Panc1 (cell line): ENCODE measurements at regions not wholly inside any gene's neighbourhood (a gene's known extent, or its start where the extent isn't known, plus 50 kb on each side); places are given as distances from the start of the nearest gene placed in this dataset.

ENCODE experiments used
- ATAC-seq: fragments of 200-7000 bp; cut with Tn5 transposase; 2 replicates; pipeline ENCODE4 v1.9.1; 2020; ENCODE audit warnings: mild to moderate bottlenecking, moderate library complexity
- BruUV-seq: library from RNA; stranded (reverse); fragments of 400-500 nt; replicated peaks from 2 replicates; lab custom pipeline; 2021; lab: Mats Ljungman, UMichigan
- CTCF ChIA-PET: fragments of 300-600 bp; sonication (Branson Sonifier 250); formaldehyde crosslinking; loops from one replicate; lab custom pipeline; 2022; ENCODE audit warnings: antibody characterized with exemption; lab: Charles Lee
- POLR2A ChIA-PET: fragments of 300-600 bp; sonication (Branson Sonifier 250); formaldehyde crosslinking; loops from one replicate; lab custom pipeline; 2022; ENCODE audit warnings: antibody characterized with exemption; lab: Charles Lee
- DNase-seq: peaks from one replicate; pipeline ENCODE4 v3.0.0-alpha.2; 2010; ENCODE audit warnings: low read depth, low spot score
- H3K27ac ChIP-seq: 2 replicates; pipeline ENCODE4 v1.5.1; 2011; ENCODE audit warnings: mild to moderate bottlenecking, low read length, inconsistent platforms
- H3K27me3 ChIP-seq: fragments of 200-500 bp; sonication (Bioruptor generic); 2 replicates; pipeline ENCODE4 v1.6.0; 2014; ENCODE audit warnings: low read length, inconsistent platforms; ENCODE audit not compliant: control insufficient read depth, insufficient read depth
- H3K36me3 ChIP-seq: fragments of 200-500 bp; sonication (Bioruptor generic); 2 replicates; pipeline ENCODE4 v1.5.1; 2014; ENCODE audit warnings: inconsistent platforms, mild to moderate bottlenecking, low read length, moderate library complexity; ENCODE audit not compliant: control insufficient read depth, insufficient read depth
- H3K4me1 ChIP-seq: 2 replicates; pipeline ENCODE4 v1.5.1; 2011; ENCODE audit warnings: inconsistent platforms, mild to moderate bottlenecking, low read length, moderate library complexity; ENCODE audit not compliant: control insufficient read depth, insufficient read depth
- H3K4me3 ChIP-seq, 2 experiments: 2 replicates each; pipeline ENCODE4 v1.5.1; 2011 to 2012; ENCODE audit warnings: low read depth in 2 of 2, low read length in 2 of 2, mild to moderate bottlenecking in 2 of 2, inconsistent platforms in 1 of 2, moderate library complexity in 1 of 2
- H3K9me3 ChIP-seq: fragments of 200-500 bp; sonication (Bioruptor generic); 2 replicates; pipeline ENCODE4 v1.5.1; 2014; ENCODE audit warnings: low read depth, mild to moderate bottlenecking, inconsistent platforms, low read length, moderate library complexity; ENCODE audit not compliant: control insufficient read depth, insufficient read depth
- CTCF ChIP-seq: fragments of 450-650 bp; IDR thresholded peaks from 2 replicates; pipeline ENCODE4 v1.5.1; 2017; ENCODE audit warnings: mild to moderate bottlenecking
- POLR2AphosphoS5 ChIP-seq: IDR thresholded peaks from 2 replicates; pipeline ENCODE4 v1.6.1; 2012; ENCODE audit warnings: mild to moderate bottlenecking, low read depth, low read length, moderate library complexity
- REST ChIP-seq, 2 experiments: IDR thresholded peaks; 2 replicates each; pipeline ENCODE4 v1.6.1; 2011 to 2012; ENCODE audit warnings: low read depth in 2 of 2, control low read depth in 1 of 2, low read length in 1 of 2, mild to moderate bottlenecking in 1 of 2, moderate library complexity in 1 of 2; ENCODE audit not compliant: insufficient read depth in 1 of 2
- SIN3A ChIP-seq: IDR thresholded peaks from 2 replicates; pipeline ENCODE4 v1.6.1; 2012; ENCODE audit warnings: low read depth, mild to moderate bottlenecking, low read length, moderate library complexity, borderline replicate concordance; ENCODE audit not compliant: insufficient read depth
- TCF7L2 ChIP-seq: IDR thresholded peaks from 2 replicates; pipeline ENCODE4 v1.6.1; 2011; ENCODE audit warnings: mild to moderate bottlenecking, low read depth, low read length, inconsistent platforms
- in situ Hi-C: cut with HindIII; loops from 2 replicates; pipeline ENCODE4 v1.10.0; 2016; ENCODE audit warnings: low sequenced_read_pairs, low pct_unique_long_range_greater_than_20kb
- intact Hi-C: fragments of 100-400 bp; cut with micrococcal nuclease; formaldehyde crosslinking; loops from one replicate; pipeline ENCODE4 v1.10.0; 2022; ENCODE audit not compliant: unreplicated experiment

- in situ Hi-C loops (no loop called here), intact Hi-C loops (no loop called here)
- H3K4me3 ChIP-seq = no peak overlapping the region
- no peak overlapping the region for H3K27ac ChIP-seq
- ChIA-PET POLR2A (no interaction called here), CTCF (no interaction called here)
- no peak for DNase-seq
- no TSS peak for BruUV-seq
- ATAC-seq = no peak
- no peaks in the 10 kb centered on the region for H3K4me1 ChIP-seq
- H3K27me3 ChIP-seq = no peaks in the 10 kb centered on the region
- no peaks in the 10 kb centered on the region for H3K36me3 ChIP-seq
- TF ChIP-seq CTCF = no peak
- TF ChIP-seq TCF7L2 = no peak
- TF ChIP-seq SIN3A = no peak
- no peak for TF ChIP-seq REST (IDR thresholded peaks at IDR 0.05; ENCODE audit: insufficient read depth in 1 of 2, low read depth in 2 of 2, low read length in 1 of 2)
- TF ChIP-seq POLR2AphosphoS5 = no peak
- peaks cover 3% of the 10 kb centered on the region; the same call in 1 of the 2 replicates for H3K9me3 ChIP-seq
Measured at GRCh38 chr7:109529712-109530111, 960.0 kb downstream of the DNAJB9 start.

- TF ChIP-seq POLR2AphosphoS5 = no peak
- TF ChIP-seq TCF7L2 = no peak
- TF ChIP-seq CTCF = no peak
- no peak for TF ChIP-seq SIN3A
- TF ChIP-seq REST (IDR thresholded peaks at IDR 0.05; ENCODE audit: insufficient read depth in 1 of 2, low read depth in 2 of 2, low read length in 1 of 2) = no peak
- no peaks in the 10 kb centered on the region for H3K27me3 ChIP-seq
- no peaks in the 10 kb centered on the region for H3K4me1 ChIP-seq
- peaks cover 3% of the 10 kb centered on the region; the same call in 1 of the 2 replicates for H3K9me3 ChIP-seq
- no peak overlapping the region for H3K27ac ChIP-seq
- in situ Hi-C loops (no loop called here), intact Hi-C loops (no loop called here)
- POLR2A ChIA-PET = no interaction called here
- CTCF ChIA-PET = no interaction called here
- H3K4me3 ChIP-seq = no peak overlapping the region
- ATAC-seq (no peak), DNase-seq (no peak)
- BruUV-seq = no TSS peak
- H3K36me3 ChIP-seq = no peaks in the 10 kb centered on the region
Measured at GRCh38 chr7:109532262-109532992, 962.8 kb downstream of the DNAJB9 start.
